Activated T-helper 17 cell treated with anti-CD3 and anti-CD28 coated beads, Interleukin-2, amount 50 U/mL, for 72 hours (primary cell): ENCODE measurements at regions not wholly inside any gene's neighbourhood (a gene's known extent, or its start where the extent isn't known, plus 50 kb on each side); places are given as distances from the start of the nearest gene placed in this dataset.

ENCODE experiments used
- ATAC-seq: fragments of 150-1000 bp; cut with Tn5 transposase; replicated peaks from 2 replicates; pipeline ENCODE4 v1.10.0; 2021; ENCODE audit warnings: mild to moderate bottlenecking, moderate library complexity
- H3K27ac Mint-ChIP-seq: one replicate; pipeline ENCODE4 v1.8.0; 2022; ENCODE audit warnings: mixed read lengths
- H3K27me3 Mint-ChIP-seq: one replicate; pipeline ENCODE4 v1.8.0; 2022; ENCODE audit warnings: mixed read lengths
- H3K36me3 Mint-ChIP-seq: one replicate; pipeline ENCODE4 v1.8.0; 2022; ENCODE audit warnings: low read depth, mild to moderate bottlenecking, mixed read lengths
- H3K4me1 Mint-ChIP-seq: one replicate; pipeline ENCODE4 v1.8.0; 2022; ENCODE audit warnings: mixed read lengths
- H3K4me3 Mint-ChIP-seq: one replicate; pipeline ENCODE4 v1.8.0; 2022; ENCODE audit warnings: mild to moderate bottlenecking, mixed read lengths
- H3K9me3 Mint-ChIP-seq: one replicate; pipeline ENCODE4 v1.8.0; 2022; ENCODE audit warnings: mixed read lengths

GRCh38 chr5:71865665-71866320 is 146.7 kb downstream of the CARTPT start:
- H3K36me3 Mint-ChIP-seq = no peaks in the 10 kb centered on the region
- H3K4me3 Mint-ChIP-seq = no peak overlapping the region
- ATAC-seq = no peak
- peaks cover 32% of the 10 kb centered on the region for H3K27me3 Mint-ChIP-seq
- H3K27ac Mint-ChIP-seq = no peak overlapping the region
- H3K9me3 Mint-ChIP-seq = no peaks in the 10 kb centered on the region
- no peaks in the 10 kb centered on the region for H3K4me1 Mint-ChIP-seq

GRCh38 chr5:71872311-71872864 is 153.3 kb downstream of the CARTPT start:
- no peak overlapping the region for H3K27ac Mint-ChIP-seq
- no peak for ATAC-seq
- H3K4me3 Mint-ChIP-seq = no peak overlapping the region
- H3K4me1 Mint-ChIP-seq = no peaks in the 10 kb centered on the region
- H3K9me3 Mint-ChIP-seq = no peaks in the 10 kb centered on the region
- no peaks in the 10 kb centered on the region for H3K36me3 Mint-ChIP-seq
- H3K27me3 Mint-ChIP-seq = peaks cover 10% of the 10 kb centered on the region

- peaks cover 8% of the 10 kb centered on the region for H3K27me3 Mint-ChIP-seq
- H3K4me3 Mint-ChIP-seq = no peak overlapping the region
- no peaks in the 10 kb centered on the region for H3K36me3 Mint-ChIP-seq
- no peak overlapping the region for H3K27ac Mint-ChIP-seq
- no peaks in the 10 kb centered on the region for H3K4me1 Mint-ChIP-seq
- no peak for ATAC-seq
- no peaks in the 10 kb centered on the region for H3K9me3 Mint-ChIP-seq
Measured at GRCh38 chr5:71873191-71873591, 154.1 kb downstream of the CARTPT start.

GRCh38 chr5:71874521-71874920 is 155.4 kb downstream of the CARTPT start:
- H3K4me1 Mint-ChIP-seq = no peaks in the 10 kb centered on the region
- H3K27me3 Mint-ChIP-seq = peaks cover 12% of the 10 kb centered on the region
- H3K9me3 Mint-ChIP-seq = no peaks in the 10 kb centered on the region
- H3K4me3 Mint-ChIP-seq = no peak overlapping the region
- H3K27ac Mint-ChIP-seq = no peak overlapping the region
- no peaks in the 10 kb centered on the region for H3K36me3 Mint-ChIP-seq
- ATAC-seq = no peak

GRCh38 chr5:71877511-71877910 is 158.4 kb downstream of the CARTPT start:
- H3K36me3 Mint-ChIP-seq = no peaks in the 10 kb centered on the region
- H3K9me3 Mint-ChIP-seq = no peaks in the 10 kb centered on the region
- ATAC-seq = no peak
- H3K27ac Mint-ChIP-seq = no peak overlapping the region
- H3K27me3 Mint-ChIP-seq = peaks cover 14% of the 10 kb centered on the region
- no peak overlapping the region for H3K4me3 Mint-ChIP-seq
- no peaks in the 10 kb centered on the region for H3K4me1 Mint-ChIP-seq

- Mint-ChIP-seq H3K4me3 (no peak overlapping the region), H3K9me3 (no peaks in the 10 kb centered on the region), H3K36me3 (no peaks in the 10 kb centered on the region), H3K27me3 (peaks cover 12% of the 10 kb centered on the region), H3K27ac (no peak overlapping the region), H3K4me1 (no peaks in the 10 kb centered on the region)
- ATAC-seq = no peak
Measured at GRCh38 chr5:71880536-71880935, 161.5 kb downstream of the CARTPT start.

- peaks cover 12% of the 10 kb centered on the region for H3K27me3 Mint-ChIP-seq
- no peaks in the 10 kb centered on the region for H3K4me1 Mint-ChIP-seq
- no peak overlapping the region for H3K27ac Mint-ChIP-seq
- no peaks in the 10 kb centered on the region for H3K9me3 Mint-ChIP-seq
- H3K36me3 Mint-ChIP-seq = no peaks in the 10 kb centered on the region
- no peak overlapping the region for H3K4me3 Mint-ChIP-seq
- no peak for ATAC-seq
Measured at GRCh38 chr5:71882826-71883741, 164.0 kb downstream of the CARTPT start.

- no peak for ATAC-seq
- H3K27me3 Mint-ChIP-seq = peaks cover 8% of the 10 kb centered on the region
- H3K36me3 Mint-ChIP-seq = no peaks in the 10 kb centered on the region
- no peaks in the 10 kb centered on the region for H3K9me3 Mint-ChIP-seq
- H3K4me1 Mint-ChIP-seq = no peaks in the 10 kb centered on the region
- H3K4me3 Mint-ChIP-seq = no peak overlapping the region
- H3K27ac Mint-ChIP-seq = no peak overlapping the region
Measured at GRCh38 chr5:71883742-71884103, 164.6 kb downstream of the CARTPT start.

GRCh38 chr5:71884926-71885325 is 165.9 kb downstream of the CARTPT start:
- H3K9me3 Mint-ChIP-seq = no peaks in the 10 kb centered on the region
- H3K27me3 Mint-ChIP-seq = peaks cover 13% of the 10 kb centered on the region
- no peak overlapping the region for H3K4me3 Mint-ChIP-seq
- H3K4me1 Mint-ChIP-seq = no peaks in the 10 kb centered on the region
- no peaks in the 10 kb centered on the region for H3K36me3 Mint-ChIP-seq
- H3K27ac Mint-ChIP-seq = no peak overlapping the region
- no peak for ATAC-seq

GRCh38 chr5:71886406-71886805 is 167.3 kb downstream of the CARTPT start:
- Mint-ChIP-seq H3K27me3 (peaks cover 21% of the 10 kb centered on the region), H3K27ac (no peak overlapping the region), H3K36me3 (no peaks in the 10 kb centered on the region), H3K9me3 (no peaks in the 10 kb centered on the region), H3K4me3 (no peak overlapping the region), H3K4me1 (no peaks in the 10 kb centered on the region)
- ATAC-seq = no peak

GRCh38 chr5:71887680-71888079 is 168.6 kb downstream of the CARTPT start:
- Mint-ChIP-seq H3K4me3 (peak overlapping the region; percentile 50), H3K27me3 (peaks cover 20% of the 10 kb centered on the region), H3K4me1 (no peaks in the 10 kb centered on the region), H3K36me3 (no peaks in the 10 kb centered on the region), H3K9me3 (no peaks in the 10 kb centered on the region), H3K27ac (no peak overlapping the region)
- peak; percentile 99 for ATAC-seq

- Mint-ChIP-seq H3K4me3 (no peak overlapping the region), H3K4me1 (no peaks in the 10 kb centered on the region), H3K9me3 (no peaks in the 10 kb centered on the region), H3K36me3 (no peaks in the 10 kb centered on the region), H3K27me3 (peaks cover 24% of the 10 kb centered on the region), H3K27ac (no peak overlapping the region)
- no peak for ATAC-seq
Measured at GRCh38 chr5:71891406-71891805, 172.3 kb downstream of the CARTPT start.

- Mint-ChIP-seq H3K27me3 (peaks cover 24% of the 10 kb centered on the region), H3K27ac (no peak overlapping the region), H3K4me3 (no peak overlapping the region), H3K4me1 (no peaks in the 10 kb centered on the region), H3K9me3 (no peaks in the 10 kb centered on the region), H3K36me3 (no peaks in the 10 kb centered on the region)
- ATAC-seq = no peak
Measured at GRCh38 chr5:71891856-71892255, 172.8 kb downstream of the CARTPT start.

GRCh38 chr5:71892641-71893365 is 173.7 kb downstream of the CARTPT start:
- H3K36me3 Mint-ChIP-seq = no peaks in the 10 kb centered on the region
- H3K27me3 Mint-ChIP-seq = peaks cover 27% of the 10 kb centered on the region
- no peak for ATAC-seq
- no peak overlapping the region for H3K4me3 Mint-ChIP-seq
- H3K9me3 Mint-ChIP-seq = no peaks in the 10 kb centered on the region
- no peaks in the 10 kb centered on the region for H3K4me1 Mint-ChIP-seq
- H3K27ac Mint-ChIP-seq = no peak overlapping the region
